ENCODE measurements at regions not wholly inside any gene's neighbourhood (a gene's known extent, or its start where the extent isn't known, plus 50 kb on each side); places are given as distances from the start of the nearest gene placed in this dataset.
"Not testable (repeated sequence)": the region's sequence is repeated elsewhere in the genome, so short reads cannot be mapped to it uniquely, and the experiment has no call there.

- no peak for DNase-seq (ENCODE audit: low spot score)
These were observed 144.7 kb upstream of the UST start for GRCh38 chr6:148602136-148602535.

DNA sequence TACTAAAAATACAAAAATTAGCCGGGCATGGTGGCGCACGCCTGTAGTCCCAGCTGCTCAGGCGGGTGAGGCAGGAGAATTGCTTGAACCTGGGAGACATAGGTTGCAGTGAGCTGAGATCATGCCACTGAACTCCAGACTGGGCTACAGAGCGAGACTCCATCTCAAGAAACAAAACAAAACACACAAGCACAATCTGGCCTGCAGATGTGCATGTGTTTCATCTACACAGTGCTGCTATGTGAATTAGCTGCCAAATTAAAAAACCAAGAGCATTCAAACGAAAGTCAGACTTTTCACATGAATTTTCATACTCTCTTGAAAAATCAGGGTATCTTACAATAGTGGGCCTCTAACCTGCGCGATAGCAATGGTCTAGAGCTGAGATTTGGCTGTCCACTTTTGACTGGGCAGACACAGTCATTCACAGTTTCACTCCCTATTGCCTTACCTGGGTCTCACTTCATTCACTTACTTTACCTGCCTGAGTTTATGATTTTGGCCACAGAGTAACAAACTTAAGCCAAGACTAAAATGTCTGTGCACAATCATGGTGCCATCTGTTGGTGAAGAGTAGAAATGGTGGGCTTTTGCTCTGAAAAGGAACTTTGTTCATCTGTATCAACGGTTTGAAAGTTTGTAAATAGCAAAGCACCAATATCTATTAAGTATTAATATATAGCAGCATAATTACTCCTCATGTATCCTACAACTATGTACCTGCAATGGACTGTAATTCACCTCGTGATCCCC lies 138.5 kb upstream of the UST start:
- DNase-seq (ENCODE audit: low spot score): no peak

DNA sequence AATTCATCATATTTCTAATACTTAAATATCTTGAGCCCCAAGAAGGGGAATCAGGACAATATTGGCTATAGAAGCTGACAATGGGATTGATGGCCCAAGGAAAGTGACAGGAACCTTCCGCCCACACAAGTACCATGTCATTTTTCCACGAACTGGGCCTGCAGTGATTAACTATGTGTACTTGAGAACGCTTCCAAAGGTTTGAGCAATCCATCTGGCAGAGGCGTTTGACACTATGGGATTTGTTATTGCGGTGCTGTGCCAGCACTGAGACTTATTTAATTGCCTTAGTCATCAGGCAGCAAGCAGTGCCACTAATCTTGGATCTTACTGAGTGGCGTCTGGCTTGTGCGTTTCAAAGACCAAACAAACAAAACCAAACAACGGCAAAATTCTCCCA lies 135.6 kb upstream of the UST start:
- no peak for DNase-seq (ENCODE audit: low spot score)

DNA sequence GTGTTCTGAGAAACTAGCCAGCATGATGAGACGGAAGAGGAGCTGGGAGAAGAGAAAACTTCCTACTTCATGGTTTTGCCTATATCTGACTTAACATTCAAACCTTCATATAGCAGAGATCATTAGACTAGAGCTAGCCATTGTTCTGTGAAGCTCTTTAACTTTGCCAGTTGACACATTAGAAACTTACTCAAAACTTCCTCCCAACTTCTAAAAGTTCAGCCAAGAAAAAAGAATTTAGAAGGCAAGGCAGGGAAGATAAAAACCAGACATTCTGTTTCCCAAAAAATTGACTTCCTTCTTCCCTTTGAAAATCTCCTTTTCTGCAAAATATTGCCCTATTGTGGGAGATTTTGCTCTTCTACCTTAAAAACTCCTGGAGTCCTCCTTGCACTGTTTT lies 134.8 kb upstream of the UST start:
- no peak for DNase-seq (ENCODE audit: low spot score)

DNA sequence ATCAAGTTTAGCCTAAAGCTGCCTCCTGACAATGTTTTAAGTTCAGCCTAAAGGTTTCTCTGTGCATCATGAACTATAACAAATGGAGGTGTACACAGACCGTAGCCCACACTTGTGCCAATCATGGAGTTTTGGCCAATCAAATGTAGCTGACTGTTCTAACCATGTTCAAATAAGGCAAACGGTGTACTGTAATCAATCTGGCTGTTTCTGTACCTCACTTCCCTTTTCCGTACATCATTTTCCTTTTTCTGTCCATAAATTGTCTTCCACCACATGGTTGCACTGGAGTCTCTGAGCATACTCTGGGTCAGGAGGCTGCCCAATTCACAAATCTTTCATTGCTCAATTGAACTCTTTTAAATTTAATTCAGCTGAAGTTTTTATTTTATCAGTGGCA lies 132.2 kb upstream of the UST start:
- DNase-seq (ENCODE audit: low spot score): no peak

- DNase-seq (ENCODE audit: low spot score): no peak
These were observed 130.0 kb upstream of the UST start for GRCh38 chr6:148616841-148617240.

DNA sequence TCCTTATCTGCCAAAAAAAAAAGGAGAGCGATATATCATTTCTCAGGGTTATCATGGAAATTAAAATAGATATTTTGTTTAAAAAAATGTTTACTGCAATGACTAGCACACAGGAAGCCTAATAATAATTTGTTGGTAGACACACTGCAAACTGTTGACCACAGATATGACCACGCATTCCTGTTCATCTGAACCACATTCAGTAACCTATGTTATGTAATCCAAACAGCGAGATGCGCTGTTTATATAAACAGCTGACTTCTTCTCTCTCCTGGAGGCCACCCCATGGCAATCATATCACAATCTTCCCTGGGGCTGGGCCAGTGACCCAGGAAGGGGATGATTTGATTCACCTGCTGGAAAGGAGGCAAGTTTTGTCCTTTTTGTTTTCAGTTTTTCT lies 129.3 kb upstream of the UST start:
- DNase-seq (ENCODE audit: low spot score): no peak

DNA sequence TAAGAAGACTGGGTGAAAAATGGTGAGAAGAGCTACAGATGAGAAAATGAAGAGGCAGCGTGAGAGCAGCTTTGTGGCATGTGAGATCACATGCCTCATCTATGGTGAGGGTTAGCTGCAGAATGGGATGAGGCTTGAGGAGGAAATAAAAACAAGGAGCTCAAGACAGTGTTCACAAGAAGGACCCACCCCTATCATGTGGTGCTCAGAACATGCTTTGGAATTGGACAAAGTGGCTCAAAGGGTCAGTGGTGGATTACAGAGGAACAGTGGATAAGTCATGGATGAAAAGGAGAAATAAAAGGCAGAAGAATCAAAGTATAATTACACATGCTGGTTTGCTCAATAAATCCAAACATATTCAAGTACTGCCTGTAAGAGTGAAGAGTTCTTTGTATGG lies 126.9 kb upstream of the UST start:
- DNase-seq (ENCODE audit: low spot score): no peak

GRCh38 chr6:148620579-148621298 lies 126.1 kb upstream of the UST start:
- no peak for DNase-seq (ENCODE audit: low spot score)

DNA sequence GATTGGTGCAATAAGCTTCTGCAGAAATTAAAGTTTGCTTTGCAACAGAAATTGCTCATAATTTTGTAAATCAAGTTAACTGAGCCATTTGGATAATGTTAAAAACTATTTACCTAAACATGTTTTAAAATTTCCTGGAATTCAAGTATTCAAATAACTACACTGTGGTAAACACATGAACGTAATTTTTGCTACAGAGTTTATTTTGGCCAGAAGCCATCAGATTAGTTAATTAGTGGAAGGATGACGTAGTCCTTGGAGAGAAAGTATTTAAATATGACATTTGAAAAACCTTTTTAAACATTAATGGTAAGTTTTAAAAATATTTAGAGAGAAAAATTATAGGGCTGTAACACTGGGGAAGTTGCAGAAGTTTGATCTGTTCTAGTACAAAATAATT lies 121.2 kb upstream of the UST start:
- no peak for DNase-seq (ENCODE audit: low spot score)

GRCh38 chr6:148628251-148628650 lies 118.6 kb upstream of the UST start:
- no peak for DNase-seq (ENCODE audit: low spot score)

GRCh38 chr6:148629181-148629580 lies 117.6 kb upstream of the UST start:
- peak; percentile 70 for DNase-seq (ENCODE audit: low spot score)

GRCh38 chr6:148629592-148630465 lies 117.0 kb upstream of the UST start:
- DNase-seq (ENCODE audit: low spot score): no peak

- no peak for DNase-seq (ENCODE audit: low spot score)
These were observed 111.6 kb upstream of the UST start for GRCh38 chr6:148635070-148635743.

GRCh38 chr6:148641836-148642235 lies 105.0 kb upstream of the UST start:
- not testable (repeated sequence) for DNase-seq (ENCODE audit: low spot score)

GRCh38 chr6:148643208-148643607 lies 103.6 kb upstream of the UST start:
- not testable (repeated sequence) for DNase-seq (ENCODE audit: low spot score)

DNA sequence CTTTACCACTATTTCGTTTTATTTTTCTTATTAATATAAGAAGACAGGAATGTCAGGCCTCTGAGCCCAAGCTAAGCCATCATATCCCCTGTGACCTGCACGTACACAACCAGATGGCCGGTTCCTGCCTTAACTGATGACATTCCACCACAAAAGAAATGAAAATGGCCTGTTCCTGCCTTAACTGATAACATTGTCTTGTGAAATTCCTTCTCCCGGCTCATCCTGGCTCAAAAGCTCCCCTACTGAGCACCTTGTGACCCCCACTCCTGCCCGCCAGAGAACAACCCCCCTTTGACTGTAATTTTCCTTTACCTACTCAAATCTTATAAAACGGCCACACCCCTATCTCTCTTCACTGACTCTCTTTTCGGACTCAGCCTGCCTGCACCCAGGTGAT lies 101.8 kb upstream of the UST start:
- DNase-seq (ENCODE audit: low spot score): not testable (repeated sequence)

- DNase-seq (ENCODE audit: low spot score): no peak
These were observed 97.9 kb upstream of the UST start for GRCh38 chr6:148648754-148649453.

- DNase-seq (ENCODE audit: low spot score): no peak
These were observed 97.3 kb upstream of the UST start for GRCh38 chr6:148649454-148649963.

DNA sequence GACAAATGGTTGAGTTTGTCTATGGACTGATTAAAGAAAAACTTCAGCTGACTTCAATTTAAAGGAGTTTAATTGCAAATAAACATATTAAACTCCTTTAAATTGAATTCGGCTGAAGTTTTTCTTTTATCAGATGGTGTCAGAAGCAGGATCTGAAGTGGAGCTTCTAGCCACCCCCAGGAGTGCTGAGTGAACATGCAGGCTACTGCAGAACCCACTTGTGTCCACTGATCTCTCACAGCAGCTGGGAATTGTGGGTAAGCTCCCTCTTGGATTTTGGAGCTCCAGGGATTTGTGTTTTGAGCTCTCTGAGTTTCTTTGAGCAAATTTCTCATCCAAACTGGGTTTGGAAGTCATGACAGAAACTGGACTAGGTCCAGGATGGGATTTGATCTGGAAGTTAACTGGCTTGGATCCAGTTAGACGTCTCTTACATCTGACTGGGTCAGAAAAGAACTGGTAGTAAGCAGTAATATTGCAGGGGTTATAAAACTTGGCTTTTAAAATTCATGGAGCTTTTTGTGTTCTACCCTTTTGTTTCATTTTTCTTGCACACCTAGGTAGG lies 95.8 kb upstream of the UST start:
- no peak for DNase-seq (ENCODE audit: low spot score)

GRCh38 chr6:148652205-148652604 lies 94.6 kb upstream of the UST start:
- no peak for DNase-seq (ENCODE audit: low spot score)

Measured in left forelimb (tissue), 1 donor.